Activated T-cell treated with anti-CD3 and anti-CD28 coated beads, Interleukin-2, amount 50 U/mL, for 24 hours (primary cell): ENCODE measurements at regions not wholly inside any gene's neighbourhood (a gene's known extent, or its start where the extent isn't known, plus 50 kb on each side); places are given as distances from the start of the nearest gene placed in this dataset.
"Not testable (repeated sequence)": the region's sequence is repeated elsewhere in the genome, so short reads cannot be mapped to it uniquely, and the experiment has no call there.

Experiments used
- DNase-seq: peaks from one replicate; pipeline ENCODE4 v3.0.0-alpha.2; 2020
- H3K27ac Mint-ChIP-seq: 2 replicates; pipeline ENCODE4 v1.8.0; 2020; ENCODE audit warnings: mild to moderate bottlenecking, mixed read lengths
- H3K27me3 Mint-ChIP-seq: 2 replicates; pipeline ENCODE4 v1.8.0; 2020; ENCODE audit warnings: mixed read lengths
- H3K36me3 Mint-ChIP-seq: 2 replicates; pipeline ENCODE4 v1.8.0; 2020; ENCODE audit warnings: low read depth, mixed read lengths
- H3K4me1 Mint-ChIP-seq: 2 replicates; pipeline ENCODE4 v1.8.0; 2020; ENCODE audit warnings: low read depth, mixed read lengths
- H3K4me3 Mint-ChIP-seq: 2 replicates; pipeline ENCODE4 v1.8.0; 2020; ENCODE audit warnings: mild to moderate bottlenecking, moderate library complexity, mixed read lengths
- H3K9me3 Mint-ChIP-seq: 2 replicates; pipeline ENCODE4 v1.8.0; 2020; ENCODE audit warnings: mixed read lengths

DNA sequence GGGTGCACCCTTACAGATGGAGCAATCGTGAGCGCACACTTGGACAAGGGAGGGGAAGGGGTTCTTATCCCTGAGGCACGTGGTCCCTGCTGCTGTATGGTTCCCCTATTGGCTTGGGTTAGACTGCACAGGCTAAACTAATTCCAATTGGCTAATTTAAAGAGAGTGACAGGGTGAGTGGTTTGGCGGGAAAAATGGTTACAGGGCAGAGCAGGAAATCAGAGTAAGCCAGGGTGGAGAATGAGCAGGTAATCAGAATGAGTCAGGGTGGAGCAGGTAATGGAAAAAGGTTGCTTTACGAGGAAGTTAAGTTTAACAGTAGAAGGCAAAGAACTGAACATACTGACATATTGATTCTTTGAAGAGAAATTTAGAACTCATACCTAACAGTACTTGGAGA lies 49.8 kb upstream of the ST3GAL6 start:
- not testable (repeated sequence) for H3K9me3 Mint-ChIP-seq, H3K4me1 Mint-ChIP-seq, H3K4me3 Mint-ChIP-seq, DNase-seq, H3K27ac Mint-ChIP-seq, H3K27me3 Mint-ChIP-seq, H3K36me3 Mint-ChIP-seq
